Keratinocyte (primary cell): ENCODE measurements at regions not wholly inside any gene's neighbourhood (a gene's known extent, or its start where the extent isn't known, plus 50 kb on each side); places are given as distances from the start of the nearest gene placed in this dataset.

ENCODE experiments used
- DNase-seq: peaks from one replicate; pipeline ENCODE4 v3.0.0-alpha.2; 2011; ENCODE audit warnings: low read depth, missing footprints, low spot score
- FAIRE-seq: peaks from 2 replicates; lab custom pipeline; 2011; peaks lifted over from hg19 to GRCh38; lab: Jason Lieb, UNC
- H2AFZ ChIP-seq: 2 replicates; pipeline ENCODE4 v1.6.0; 2012; ENCODE audit warnings: low read length, control low read depth, inconsistent platforms; ENCODE audit not compliant: control insufficient read depth
- H3K27ac ChIP-seq: 2 replicates; pipeline ENCODE4 v1.5.1; 2011; ENCODE audit warnings: low read length; ENCODE audit not compliant: control insufficient read depth, insufficient read depth
- H3K27me3 ChIP-seq: 3 replicates; pipeline ENCODE4 v1.6.0; 2011; ENCODE audit warnings: low read length; ENCODE audit not compliant: control insufficient read depth, insufficient read depth; ENCODE audit errors: extremely low read depth
- H3K36me3 ChIP-seq, 2 experiments: 2 replicates in 1 of 2; 3 replicates in 1 of 2; pipeline ENCODE4 v1.5.1; 2011; ENCODE audit warnings: low read length in 2 of 2, mild to moderate bottlenecking in 1 of 2; ENCODE audit not compliant: control insufficient read depth in 2 of 2, insufficient read depth in 2 of 2; ENCODE audit errors: extremely low read depth in 1 of 2
- H3K4me1 ChIP-seq: 3 replicates; pipeline ENCODE4 v1.5.1; 2011; ENCODE audit warnings: low read length; ENCODE audit not compliant: control insufficient read depth, insufficient read depth; ENCODE audit errors: extremely low read depth
- H3K4me2 ChIP-seq: 3 replicates; pipeline ENCODE4 v1.6.0; 2011; ENCODE audit warnings: low read depth, low read length; ENCODE audit not compliant: control insufficient read depth, insufficient read depth; ENCODE audit errors: extremely low read depth
- H3K4me3 ChIP-seq, 3 experiments: fragments of 200-600 bp in 1 of 3; sonication (generic) in 1 of 3; 2 replicates in 2 of 3; 3 replicates in 1 of 3; pipeline ENCODE4 v1.5.1; 2011 to 2016; ENCODE audit warnings: low read length in 3 of 3, mild to moderate bottlenecking in 3 of 3, control low read depth in 2 of 3, inconsistent platforms in 1 of 3, low read depth in 1 of 3, mixed read lengths in 1 of 3, mixed run types in 1 of 3, moderate library complexity in 1 of 3; ENCODE audit not compliant: control insufficient read depth in 2 of 3, insufficient read depth in 2 of 3; ENCODE audit errors: extremely low read depth in 1 of 3
- H3K79me2 ChIP-seq: 2 replicates; pipeline ENCODE4 v1.6.0; 2012; ENCODE audit warnings: low read length; ENCODE audit not compliant: control insufficient read depth, insufficient read depth
- H3K9ac ChIP-seq: 3 replicates; pipeline ENCODE4 v1.6.0; 2011; ENCODE audit warnings: low read length; ENCODE audit not compliant: control insufficient read depth, insufficient read depth; ENCODE audit errors: extremely low read depth
- H3K9me1 ChIP-seq: 3 replicates; pipeline ENCODE4 v1.6.0; 2011; ENCODE audit warnings: low read length; ENCODE audit not compliant: control insufficient read depth, insufficient read depth; ENCODE audit errors: extremely low read depth
- H3K9me3 ChIP-seq: 2 replicates; pipeline ENCODE4 v1.5.1; 2012; ENCODE audit warnings: low read depth, low read length; ENCODE audit not compliant: control insufficient read depth
- H4K20me1 ChIP-seq: 3 replicates; pipeline ENCODE4 v1.6.0; 2011; ENCODE audit warnings: low read length; ENCODE audit not compliant: control insufficient read depth, insufficient read depth; ENCODE audit errors: extremely low read depth
- CTCF ChIP-seq, 3 experiments: IDR thresholded peaks in 1 of 3; conservative IDR thresholded peaks in 1 of 3; optimal IDR thresholded peaks in 1 of 3; 2 replicates in 2 of 3; 3 replicates in 1 of 3; pipeline versions ENCODE3 to v1.5.1; 2011; ENCODE audit warnings: low read length in 3 of 3, mild to moderate bottlenecking in 3 of 3, moderate library complexity in 2 of 3, control low read depth in 1 of 3, inconsistent platforms in 1 of 3; ENCODE audit not compliant: insufficient read depth in 2 of 3; ENCODE audit errors: extremely low read depth in 1 of 3
- EZH2 ChIP-seq: IDR thresholded peaks from one replicate; pipeline ENCODE4 v1.6.1; 2012; ENCODE audit warnings: inconsistent platforms, mild to moderate bottlenecking, low read length, moderate library complexity
- dilution Hi-C: fragments of 300-500 bp; cut with MboI; formaldehyde crosslinking; loops from one replicate; pipeline ENCODE4 v1.7.0; 2020; ENCODE audit warnings: low sequenced_read_pairs; ENCODE audit not compliant: extremely low pct_ligation_motif_present

GRCh38 chr9:2557693-2558092, 63.9 kb upstream of the VLDLR start:
- Histone ChIP-seq H3K4me1 (peaks cover 10% of the 10 kb centered on the region), H3K4me3 (no peak overlapping the region)
- dilution Hi-C loops, result no loop called here

GRCh38 chr9:2559192-2560152, 62.1 kb upstream of the VLDLR start:
- Histone ChIP-seq H3K9me1 (no peaks in the 10 kb centered on the region), H3K36me3 (no peaks in the 10 kb centered on the region), H3K4me3 (no peak overlapping the region), H3K4me1 (peaks cover 10% of the 10 kb centered on the region), H3K79me2 (no peaks in the 10 kb centered on the region), H3K4me2 (no peak overlapping the region), H2AFZ (no peak overlapping the region), H3K27me3 (no peaks in the 10 kb centered on the region), H4K20me1 (no peaks in the 10 kb centered on the region), H3K9me3 (no peaks in the 10 kb centered on the region), H3K27ac (no peak overlapping the region), H3K9ac (no peak overlapping the region)
- dilution Hi-C loops, result no loop called here
- DNase-seq, result no peak
- FAIRE-seq, result peak; percentile 90
- TF ChIP-seq CTCF (optimal IDR thresholded peaks at IDR 0.05 in 1 of 3, IDR thresholded peaks at IDR 0.05 in 1 of 3, conservative IDR thresholded peaks at IDR 0.05 in 1 of 3; ENCODE audit: extremely low read depth in 1 of 3, insufficient read depth in 2 of 3, low read length in 3 of 3) (no peak), EZH2 (no peak)

More at GRCh38 chr9:2557693-2558092, 63.9 kb upstream of the VLDLR start:
- DNase-seq, result no peak
- no peak overlapping the region for H2AFZ ChIP-seq
- no peak overlapping the region for H3K4me2 ChIP-seq
- H3K9ac ChIP-seq, result no peak overlapping the region
- H3K27ac ChIP-seq, result no peak overlapping the region
- FAIRE-seq, result no peak
- no peaks in the 10 kb centered on the region for H3K36me3 ChIP-seq
- H3K9me1 ChIP-seq, result no peaks in the 10 kb centered on the region
- no peaks in the 10 kb centered on the region for H3K79me2 ChIP-seq
- no peaks in the 10 kb centered on the region for H4K20me1 ChIP-seq
- H3K9me3 ChIP-seq, result no peaks in the 10 kb centered on the region
- no peak for TF ChIP-seq EZH2
- TF ChIP-seq CTCF (optimal IDR thresholded peaks at IDR 0.05 in 1 of 3, IDR thresholded peaks at IDR 0.05 in 1 of 3, conservative IDR thresholded peaks at IDR 0.05 in 1 of 3; ENCODE audit: extremely low read depth in 1 of 3, insufficient read depth in 2 of 3, low read length in 3 of 3), result no peak
- H3K27me3 ChIP-seq, result no peaks in the 10 kb centered on the region
